Thyroid gland (tissue), 4 donors: ENCODE measurements at regions not wholly inside any gene's neighbourhood (a gene's known extent, or its start where the extent isn't known, plus 50 kb on each side); places are given as distances from the start of the nearest gene placed in this dataset.

Source experiments
- POLR2A ChIP-seq, 2 donors: fragments of 450-650 bp; IDR thresholded peaks; one replicate each; pipeline ENCODE4 v1.6.1; 2017; ENCODE audit warnings: antibody characterized with exemption in 2 of 2, mild to moderate bottlenecking in 2 of 2, moderate library complexity in 1 of 2
- TF ChIP-seq, protein P1 (sequence below), 6 experiments: fragments of 200-600 bp in 3 of 6; fragments of 450-650 bp in 3 of 6; sonication (generic) in 3 of 6; IDR thresholded peaks; one replicate each; pipeline ENCODE4 v1.5.1; 2016 to 2019; ENCODE audit warnings: antibody characterized with exemption in 6 of 6, mild to moderate bottlenecking in 2 of 6, inconsistent platforms in 1 of 6, moderate library complexity in 1 of 6

DNA sequence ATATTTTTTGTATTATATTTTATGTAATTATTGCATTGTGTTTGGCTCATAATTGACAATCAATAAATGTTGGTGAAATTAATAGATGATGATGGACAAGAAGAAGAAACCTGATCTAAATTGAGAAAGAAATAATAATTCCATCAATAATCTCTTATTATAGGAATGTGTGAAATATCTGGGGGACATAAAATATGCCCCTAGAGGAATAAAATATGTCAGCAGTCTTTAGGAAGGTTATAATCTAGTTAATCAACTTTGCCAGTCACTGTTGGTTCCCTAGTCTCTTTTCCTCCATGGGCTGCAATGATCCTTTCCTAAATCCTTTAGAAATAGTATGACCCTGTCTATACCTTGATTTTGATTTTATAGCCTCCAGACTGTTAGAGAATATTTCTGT, 549.7 kb upstream of the ADGRL4 start:
- TF ChIP-seq, protein P1, sequence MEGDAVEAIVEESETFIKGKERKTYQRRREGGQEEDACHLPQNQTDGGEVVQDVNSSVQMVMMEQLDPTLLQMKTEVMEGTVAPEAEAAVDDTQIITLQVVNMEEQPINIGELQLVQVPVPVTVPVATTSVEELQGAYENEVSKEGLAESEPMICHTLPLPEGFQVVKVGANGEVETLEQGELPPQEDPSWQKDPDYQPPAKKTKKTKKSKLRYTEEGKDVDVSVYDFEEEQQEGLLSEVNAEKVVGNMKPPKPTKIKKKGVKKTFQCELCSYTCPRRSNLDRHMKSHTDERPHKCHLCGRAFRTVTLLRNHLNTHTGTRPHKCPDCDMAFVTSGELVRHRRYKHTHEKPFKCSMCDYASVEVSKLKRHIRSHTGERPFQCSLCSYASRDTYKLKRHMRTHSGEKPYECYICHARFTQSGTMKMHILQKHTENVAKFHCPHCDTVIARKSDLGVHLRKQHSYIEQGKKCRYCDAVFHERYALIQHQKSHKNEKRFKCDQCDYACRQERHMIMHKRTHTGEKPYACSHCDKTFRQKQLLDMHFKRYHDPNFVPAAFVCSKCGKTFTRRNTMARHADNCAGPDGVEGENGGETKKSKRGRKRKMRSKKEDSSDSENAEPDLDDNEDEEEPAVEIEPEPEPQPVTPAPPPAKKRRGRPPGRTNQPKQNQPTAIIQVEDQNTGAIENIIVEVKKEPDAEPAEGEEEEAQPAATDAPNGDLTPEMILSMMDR (IDR thresholded peaks at IDR 0.05): no peak
- TF ChIP-seq POLR2A (IDR thresholded peaks at IDR 0.05): no peak
